Panc1 (cell line): ENCODE measurements at regions not wholly inside any gene's neighbourhood (a gene's known extent, or its start where the extent isn't known, plus 50 kb on each side); places are given as distances from the start of the nearest gene placed in this dataset.

Experiments
- ATAC-seq: fragments of 200-7000 bp; cut with Tn5 transposase; 2 replicates; pipeline ENCODE4 v1.9.1; 2020; ENCODE audit warnings: mild to moderate bottlenecking, moderate library complexity
- BruUV-seq: library from RNA; stranded (reverse); fragments of 400-500 nt; replicated peaks from 2 replicates; lab custom pipeline; 2021; lab: Mats Ljungman, UMichigan
- CTCF ChIA-PET: fragments of 300-600 bp; sonication (Branson Sonifier 250); formaldehyde crosslinking; loops from one replicate; lab custom pipeline; 2022; ENCODE audit warnings: antibody characterized with exemption; lab: Charles Lee
- POLR2A ChIA-PET: fragments of 300-600 bp; sonication (Branson Sonifier 250); formaldehyde crosslinking; loops from one replicate; lab custom pipeline; 2022; ENCODE audit warnings: antibody characterized with exemption; lab: Charles Lee
- DNase-seq: peaks from one replicate; pipeline ENCODE4 v3.0.0-alpha.2; 2010; ENCODE audit warnings: low read depth, low spot score
- H3K27ac ChIP-seq: 2 replicates; pipeline ENCODE4 v1.5.1; 2011; ENCODE audit warnings: mild to moderate bottlenecking, low read length, inconsistent platforms
- H3K27me3 ChIP-seq: fragments of 200-500 bp; sonication (Bioruptor generic); 2 replicates; pipeline ENCODE4 v1.6.0; 2014; ENCODE audit warnings: low read length, inconsistent platforms; ENCODE audit not compliant: control insufficient read depth, insufficient read depth
- H3K36me3 ChIP-seq: fragments of 200-500 bp; sonication (Bioruptor generic); 2 replicates; pipeline ENCODE4 v1.5.1; 2014; ENCODE audit warnings: inconsistent platforms, mild to moderate bottlenecking, low read length, moderate library complexity; ENCODE audit not compliant: control insufficient read depth, insufficient read depth
- H3K4me1 ChIP-seq: 2 replicates; pipeline ENCODE4 v1.5.1; 2011; ENCODE audit warnings: inconsistent platforms, mild to moderate bottlenecking, low read length, moderate library complexity; ENCODE audit not compliant: control insufficient read depth, insufficient read depth
- H3K4me3 ChIP-seq, 2 experiments: 2 replicates each; pipeline ENCODE4 v1.5.1; 2011 to 2012; ENCODE audit warnings: low read depth in 2 of 2, low read length in 2 of 2, mild to moderate bottlenecking in 2 of 2, inconsistent platforms in 1 of 2, moderate library complexity in 1 of 2
- H3K9me3 ChIP-seq: fragments of 200-500 bp; sonication (Bioruptor generic); 2 replicates; pipeline ENCODE4 v1.5.1; 2014; ENCODE audit warnings: low read depth, mild to moderate bottlenecking, inconsistent platforms, low read length, moderate library complexity; ENCODE audit not compliant: control insufficient read depth, insufficient read depth
- CTCF ChIP-seq: fragments of 450-650 bp; IDR thresholded peaks from 2 replicates; pipeline ENCODE4 v1.5.1; 2017; ENCODE audit warnings: mild to moderate bottlenecking
- POLR2AphosphoS5 ChIP-seq: IDR thresholded peaks from 2 replicates; pipeline ENCODE4 v1.6.1; 2012; ENCODE audit warnings: mild to moderate bottlenecking, low read depth, low read length, moderate library complexity
- REST ChIP-seq, 2 experiments: IDR thresholded peaks; 2 replicates each; pipeline ENCODE4 v1.6.1; 2011 to 2012; ENCODE audit warnings: low read depth in 2 of 2, control low read depth in 1 of 2, low read length in 1 of 2, mild to moderate bottlenecking in 1 of 2, moderate library complexity in 1 of 2; ENCODE audit not compliant: insufficient read depth in 1 of 2
- SIN3A ChIP-seq: IDR thresholded peaks from 2 replicates; pipeline ENCODE4 v1.6.1; 2012; ENCODE audit warnings: low read depth, mild to moderate bottlenecking, low read length, moderate library complexity, borderline replicate concordance; ENCODE audit not compliant: insufficient read depth
- TCF7L2 ChIP-seq: IDR thresholded peaks from 2 replicates; pipeline ENCODE4 v1.6.1; 2011; ENCODE audit warnings: mild to moderate bottlenecking, low read depth, low read length, inconsistent platforms
- in situ Hi-C: cut with HindIII; loops from 2 replicates; pipeline ENCODE4 v1.10.0; 2016; ENCODE audit warnings: low sequenced_read_pairs, low pct_unique_long_range_greater_than_20kb
- intact Hi-C: fragments of 100-400 bp; cut with micrococcal nuclease; formaldehyde crosslinking; loops from one replicate; pipeline ENCODE4 v1.10.0; 2022; ENCODE audit not compliant: unreplicated experiment

- TF ChIP-seq TCF7L2 (no peak), SIN3A (no peak), POLR2AphosphoS5 (no peak), CTCF (no peak), REST (IDR thresholded peaks at IDR 0.05; ENCODE audit: insufficient read depth in 1 of 2, low read depth in 2 of 2, low read length in 1 of 2) (no peak)
- no TSS peak for BruUV-seq
- intact Hi-C loops, result no loop called here
- Histone ChIP-seq H3K4me3 (no peak overlapping the region), H3K36me3 (no peaks in the 10 kb centered on the region), H3K27ac (no peak overlapping the region), H3K27me3 (no peaks in the 10 kb centered on the region), H3K9me3 (no peaks in the 10 kb centered on the region; the same call in 1 of the 2 replicates), H3K4me1 (no peaks in the 10 kb centered on the region)
- DNase-seq (no peak), ATAC-seq (no peak)
- ChIA-PET POLR2A (no interaction called here), CTCF (no interaction called here)
- in situ Hi-C loops, result no loop called here
These were observed 855.5 kb upstream of the POM121L12 start for GRCh38 chr7:52179934-52180333.

DNA sequence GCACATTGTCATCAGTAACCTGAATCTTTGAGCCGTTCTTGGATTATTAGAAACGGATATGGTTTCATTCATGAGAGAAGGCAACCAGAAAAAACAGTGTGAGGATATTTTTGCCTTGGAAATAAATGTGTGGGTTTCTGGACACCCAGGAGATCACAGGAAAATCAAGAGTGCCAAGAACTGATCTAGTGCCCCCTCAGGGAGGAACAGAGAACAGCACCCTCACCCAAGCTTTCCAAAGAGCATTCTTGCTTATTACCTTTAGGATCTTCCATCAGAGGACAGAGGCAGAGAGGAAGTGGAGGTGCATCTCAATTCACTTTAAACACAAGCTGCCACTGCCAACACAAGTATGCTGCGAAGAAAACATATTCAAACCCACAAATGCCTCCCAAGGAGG, 851.5 kb upstream of the COBL start:
- ChIA-PET CTCF (interaction anchor here (0.7 kb wide), 2 partner anchors 130 to 406 kb away, joined by 3 to 5 read pairs; no protein-coding TSS in a partner anchor), POLR2A (no interaction called here)
- TF ChIP-seq REST (IDR thresholded peaks at IDR 0.05; ENCODE audit: insufficient read depth in 1 of 2, low read depth in 2 of 2, low read length in 1 of 2) (no peak), CTCF (peak; percentile 53), TCF7L2 (no peak)
- H3K36me3 ChIP-seq, result no peaks in the 10 kb centered on the region
- no peak overlapping the region for H3K27ac ChIP-seq
- in situ Hi-C loops (no loop called here), intact Hi-C loops (no loop called here)
- no peaks in the 10 kb centered on the region for H3K27me3 ChIP-seq
- no peaks in the 10 kb centered on the region for H3K4me1 ChIP-seq
- H3K4me3 ChIP-seq, result no peak overlapping the region
- ATAC-seq (no peak), DNase-seq (no peak)
- no peaks in the 10 kb centered on the region for H3K9me3 ChIP-seq
- no TSS peak for BruUV-seq
